ENCODE measurements at regions not wholly inside any gene's neighbourhood (a gene's known extent, or its start where the extent isn't known, plus 50 kb on each side); places are given as distances from the start of the nearest gene placed in this dataset.
"Not testable (repeated sequence)": the region's sequence is repeated elsewhere in the genome, so short reads cannot be mapped to it uniquely, and the experiment has no call there.

DNA sequence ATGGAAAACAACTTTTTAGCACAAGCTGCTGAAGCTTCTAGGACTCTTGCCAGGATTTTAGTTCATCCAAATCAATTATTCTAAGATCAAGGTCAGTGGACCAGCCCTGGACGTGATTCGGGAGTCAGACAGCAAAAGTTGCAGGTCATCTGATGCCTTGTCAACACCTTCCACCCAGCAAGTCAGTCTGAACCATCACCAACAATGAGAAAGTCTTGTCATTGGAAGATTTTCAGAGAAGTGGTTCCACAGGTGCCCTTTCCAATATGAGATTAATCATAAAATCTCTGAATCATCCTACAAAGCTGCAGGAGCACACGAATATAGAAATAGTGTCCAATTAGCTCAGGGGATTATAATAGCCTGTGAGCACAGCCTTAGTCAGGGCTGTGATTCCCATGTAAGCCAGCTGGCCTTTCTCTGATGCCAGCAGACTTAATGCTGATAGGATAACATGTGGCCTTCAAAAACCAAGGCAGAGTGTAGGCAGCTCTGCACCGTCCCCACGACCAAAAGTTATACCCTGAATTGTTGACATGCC is 445.0 kb upstream of the TRPC7 start:
- no peak for DNase-seq

DNA sequence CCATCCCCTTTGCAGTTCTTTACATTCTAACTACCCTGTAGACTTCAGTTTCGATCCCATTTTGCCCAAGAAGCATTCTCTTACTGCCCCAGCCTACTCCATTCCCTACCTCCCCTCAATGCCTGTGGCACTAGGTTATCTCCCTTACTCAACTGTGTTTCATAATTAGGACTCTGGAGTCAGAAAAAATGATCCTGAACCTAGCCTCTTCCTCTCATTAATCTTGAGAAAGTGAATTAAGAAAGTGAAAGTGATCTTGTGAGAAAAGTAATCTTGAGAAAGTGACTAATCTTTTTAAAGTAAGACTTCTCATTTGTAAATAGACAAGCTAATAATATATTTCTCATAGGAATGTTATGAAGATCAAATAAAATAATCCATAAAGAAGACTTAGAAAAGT is 444.0 kb upstream of the TRPC7 start:
- no peak for DNase-seq

DNA sequence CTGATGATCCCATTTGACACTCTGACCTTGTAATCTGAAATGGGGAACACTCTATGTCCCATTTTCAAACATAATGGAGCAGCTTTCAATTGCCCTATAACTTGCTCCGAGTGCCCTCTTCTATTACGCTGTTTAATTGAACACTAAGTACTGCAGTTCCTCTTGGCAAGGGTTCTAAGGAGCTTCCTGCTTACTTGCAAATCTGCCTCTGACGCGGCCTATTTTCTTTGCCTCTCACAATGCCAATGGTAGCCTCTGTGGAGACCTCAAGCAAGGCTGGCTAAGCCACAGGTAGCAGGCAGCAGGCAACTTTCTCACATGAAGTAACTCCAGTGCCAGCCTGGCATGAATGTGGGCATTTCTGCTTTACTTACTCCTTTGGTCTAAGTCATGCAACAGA is 443.4 kb upstream of the TRPC7 start:
- no peak for DNase-seq

DNA sequence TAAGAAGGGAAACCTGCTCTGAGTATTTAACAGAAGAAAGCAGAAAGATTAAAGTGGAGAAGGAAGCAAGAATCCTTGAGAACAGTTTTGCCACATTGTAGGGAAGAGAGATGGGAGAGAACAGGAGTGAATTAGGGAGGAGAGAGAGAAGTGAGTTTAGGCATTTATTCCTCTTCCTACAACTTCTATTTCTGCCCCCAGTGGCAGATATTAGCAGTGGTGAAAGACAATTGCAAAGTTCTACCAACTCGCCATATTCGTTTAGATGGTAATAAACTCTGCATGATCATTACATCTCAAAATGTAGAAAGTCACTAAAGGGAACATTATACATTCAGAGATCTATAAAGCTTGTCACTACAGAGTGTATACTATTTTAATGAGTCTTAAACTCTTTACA is 440.1 kb upstream of the TRPC7 start:
- no peak for DNase-seq

DNA sequence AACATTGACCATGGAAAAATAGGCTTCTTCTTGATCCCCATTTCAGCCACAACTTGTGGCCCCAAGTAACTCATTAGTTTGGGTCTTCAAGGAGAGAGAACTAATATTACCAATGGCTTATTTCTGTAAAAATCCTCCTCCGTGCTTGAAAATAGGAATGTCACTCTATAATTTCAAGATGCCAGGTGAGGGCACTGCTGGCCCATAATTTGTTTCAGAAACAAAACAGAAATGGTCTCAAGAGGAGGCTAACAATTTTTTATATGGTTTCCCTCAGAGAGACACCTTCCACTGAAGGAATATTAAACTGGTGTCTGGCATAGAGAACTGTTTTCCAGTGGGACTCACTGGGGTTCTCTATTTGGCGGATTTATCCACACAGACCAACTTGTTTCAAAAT is 437.0 kb upstream of the TRPC7 start:
- no peak for DNase-seq

DNA sequence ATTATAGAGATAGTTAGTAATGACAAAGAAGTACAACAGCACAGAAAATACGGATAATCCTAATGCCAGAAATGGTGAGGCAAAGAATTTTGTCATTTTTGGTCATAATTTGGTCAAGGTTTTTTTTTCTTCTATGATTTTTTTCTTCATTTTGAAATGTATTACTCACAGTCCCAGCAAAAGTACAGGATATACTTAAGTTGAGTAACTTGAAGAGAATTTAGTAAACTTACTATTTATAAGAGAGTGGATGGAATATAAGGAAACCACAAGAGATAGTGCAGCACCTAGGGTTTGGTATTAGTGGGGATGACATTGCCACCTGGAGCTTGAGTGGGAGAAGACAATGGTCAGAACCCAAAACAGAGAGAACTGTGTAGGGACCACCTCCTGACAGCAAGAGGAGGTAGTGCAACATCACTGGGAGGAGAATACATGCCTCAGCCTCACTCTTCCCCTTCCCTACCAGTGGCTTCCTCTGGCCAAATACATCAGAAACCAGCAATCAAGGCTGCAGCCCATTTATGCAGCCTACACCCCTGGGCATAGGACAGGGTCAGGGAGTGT is 434.5 kb upstream of the TRPC7 start:
- DNase-seq, result no peak

- DNase-seq, result no peak
Observed at GRCh38 chr5:136793300-136793699, 428.0 kb upstream of the TRPC7 start.

DNA sequence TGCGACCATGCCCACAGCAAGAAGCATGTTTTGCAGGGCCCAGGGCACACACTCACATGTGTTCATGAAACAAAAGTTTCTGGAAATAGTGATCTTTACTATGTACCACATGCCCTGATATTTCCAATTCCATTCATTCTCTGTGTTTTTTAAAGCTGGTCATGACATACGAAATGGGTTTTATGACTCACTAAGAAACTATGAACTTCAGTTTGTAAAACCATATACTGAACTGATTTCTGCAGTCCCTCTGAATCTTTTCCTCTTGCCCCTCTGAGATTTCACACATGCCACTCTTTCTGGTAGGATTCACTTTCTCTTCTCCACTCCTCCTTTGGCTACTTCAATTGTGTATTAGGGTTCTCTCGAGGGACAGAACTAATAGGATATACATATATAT is 416.1 kb upstream of the TRPC7 start:
- no peak for DNase-seq

- DNase-seq, result no peak
Observed at GRCh38 chr5:136780518-136780917, 415.2 kb upstream of the TRPC7 start.

DNA sequence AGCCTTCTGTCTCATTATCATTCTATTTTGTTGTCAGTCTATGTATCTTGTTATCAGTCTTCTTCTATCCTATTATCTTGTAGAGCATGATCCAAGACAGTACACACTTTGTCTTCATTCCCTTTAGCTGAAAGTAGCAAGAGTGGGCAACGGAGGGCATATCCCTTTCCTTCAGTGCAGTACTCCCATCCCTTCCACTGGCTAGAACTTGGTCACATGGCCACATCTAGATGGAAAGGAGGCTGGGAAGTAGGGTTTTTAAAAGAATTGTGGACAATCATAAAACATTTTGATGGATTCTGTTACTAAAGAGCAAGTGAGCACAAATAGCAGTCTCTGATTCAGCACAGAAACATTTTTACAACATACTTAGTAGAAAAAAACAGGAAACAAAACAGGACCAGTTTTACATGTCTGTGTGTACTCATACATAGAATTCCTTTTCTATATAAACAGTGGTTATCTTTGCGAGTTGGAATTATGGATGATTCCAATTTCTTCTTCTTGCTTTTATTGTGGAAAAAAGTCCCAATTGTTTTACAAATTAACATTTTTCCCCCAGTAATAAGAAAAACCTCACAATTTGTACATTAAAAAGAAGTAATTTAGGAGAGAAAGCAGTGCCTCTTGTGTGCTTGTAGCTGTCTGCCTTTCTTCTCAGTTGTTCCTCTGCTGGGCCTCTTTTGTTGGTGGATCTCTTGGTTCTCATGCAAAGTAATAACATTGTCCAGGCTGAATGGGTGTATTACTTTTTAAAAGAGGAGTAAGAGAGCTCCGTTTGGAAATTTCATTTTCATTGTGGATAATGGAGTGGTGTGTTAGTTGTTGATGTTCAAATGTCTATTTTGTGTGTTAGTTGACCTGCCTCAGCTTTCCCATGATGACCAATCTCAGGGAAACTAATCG is 410.9 kb upstream of the TRPC7 start:
- DNase-seq, result no peak

- DNase-seq, result no peak
Observed at GRCh38 chr5:136772491-136772890, 407.1 kb upstream of the TRPC7 start.

- no peak for DNase-seq
Observed at GRCh38 chr5:136769900-136770684, 404.7 kb upstream of the TRPC7 start.

DNA sequence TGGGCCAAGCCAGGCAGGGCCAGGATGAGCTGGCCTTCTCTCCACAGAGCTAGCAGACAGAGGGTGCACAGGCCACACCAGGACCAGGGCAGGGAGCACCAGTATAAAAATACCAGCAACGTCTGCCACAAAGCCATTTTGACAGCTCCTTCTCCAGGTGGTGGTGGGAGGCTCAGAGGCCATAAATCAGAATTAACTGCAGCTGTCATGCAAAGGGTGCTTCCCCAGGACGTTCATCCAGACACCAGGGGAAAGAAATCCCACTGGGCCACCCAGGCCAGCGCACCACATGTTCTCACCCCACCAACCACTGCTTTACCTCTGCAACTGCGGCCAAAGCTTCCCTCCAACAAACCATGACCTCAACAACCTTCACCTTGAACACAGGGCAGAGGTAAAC is 403.7 kb upstream of the TRPC7 start:
- no peak for DNase-seq

DNA sequence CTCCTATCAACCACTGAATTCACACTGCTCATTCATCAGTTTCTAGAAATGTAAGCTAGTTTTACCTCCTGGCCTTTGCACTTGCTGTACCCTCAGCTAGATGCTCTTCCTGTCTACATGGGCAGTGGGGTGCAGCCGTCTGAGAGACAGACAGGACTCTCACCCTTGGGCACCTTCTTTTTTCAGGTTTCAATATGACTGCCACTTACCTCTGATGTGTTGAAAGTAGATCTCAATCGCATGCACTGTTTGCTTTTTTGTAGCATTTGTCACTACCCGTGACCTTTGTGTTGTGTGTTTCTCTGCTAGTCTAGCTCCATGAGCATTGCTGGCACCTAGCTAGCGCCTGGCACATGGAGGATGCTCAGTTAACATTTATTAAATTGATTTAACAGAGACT is 403.1 kb upstream of the TRPC7 start:
- DNase-seq, result no peak

DNA sequence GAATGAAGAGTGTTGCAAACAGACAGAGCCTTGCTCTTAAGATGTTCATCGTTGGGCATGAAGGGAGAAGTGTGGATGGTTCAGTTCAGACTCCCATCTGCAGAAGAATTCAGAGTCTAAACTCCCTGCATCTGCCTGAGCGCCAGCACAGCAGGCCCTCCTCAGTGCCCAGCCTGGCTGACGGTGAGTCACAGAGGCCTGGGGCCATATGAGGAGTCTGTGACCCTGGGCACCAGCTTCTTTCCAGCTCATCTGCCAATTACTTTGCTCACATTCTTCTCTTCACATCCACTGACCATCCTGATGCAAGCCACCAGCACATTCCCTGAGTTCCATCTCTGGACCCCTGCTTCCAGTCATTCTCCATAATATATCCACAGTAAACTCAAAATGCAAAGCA is 401.1 kb upstream of the TRPC7 start:
- DNase-seq, result no peak

DNA sequence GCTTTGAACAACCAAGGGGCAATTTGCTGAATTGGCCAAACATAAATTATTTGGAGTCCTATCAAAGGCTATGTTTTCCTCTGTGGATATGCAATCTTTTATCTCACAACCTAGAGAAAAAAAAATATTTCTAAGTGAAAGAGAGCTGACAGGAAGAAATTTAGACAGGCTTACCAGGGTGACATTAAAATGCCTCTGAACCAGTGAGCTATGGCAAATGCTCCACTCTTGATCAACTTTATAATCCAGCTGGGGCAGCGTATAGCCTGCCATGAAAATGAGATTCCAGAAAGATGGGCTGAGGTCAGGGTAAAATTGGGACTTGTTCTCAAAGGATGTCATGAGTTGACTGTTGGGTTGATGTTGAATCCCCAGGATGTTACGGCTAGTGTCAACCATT is 399.3 kb upstream of the TRPC7 start:
- no peak for DNase-seq

DNA sequence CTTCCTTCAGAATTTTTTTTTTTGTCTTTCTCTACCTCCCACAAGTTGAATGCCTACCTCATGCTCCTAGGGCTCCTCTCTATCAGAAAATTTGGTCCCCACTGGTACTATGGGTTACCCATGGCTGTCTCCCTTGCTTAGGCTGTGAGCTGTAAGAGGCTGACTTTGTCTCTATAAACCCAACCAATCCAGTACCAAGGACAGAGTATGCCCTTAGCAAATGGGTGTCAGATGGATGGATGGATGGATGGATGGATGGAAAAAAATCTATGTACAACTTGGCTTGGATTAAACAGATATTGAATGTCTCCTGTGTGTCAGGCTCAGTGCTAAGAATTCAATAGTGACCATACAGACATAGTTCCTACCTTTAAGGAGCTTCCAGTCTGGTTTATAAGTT is 398.2 kb upstream of the TRPC7 start:
- no peak for DNase-seq

DNA sequence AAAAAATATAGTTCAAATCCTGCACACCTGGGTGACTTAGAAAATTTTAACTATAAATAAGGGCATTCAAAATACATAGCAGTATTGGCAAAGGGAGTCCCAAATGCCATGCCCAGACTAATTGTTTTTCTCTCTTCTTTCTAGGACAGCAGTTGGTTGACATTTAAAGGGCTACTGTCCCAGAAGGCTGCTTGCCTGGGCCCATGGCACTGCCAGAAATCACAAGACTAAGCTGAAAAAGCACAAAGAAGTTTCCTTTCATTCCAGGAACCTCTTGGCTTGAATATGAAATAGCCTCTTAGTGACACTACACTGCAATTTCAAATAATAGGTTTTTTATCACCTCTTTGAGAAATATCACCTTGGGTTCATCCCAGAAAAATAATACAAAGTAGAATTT is 388.9 kb upstream of the TRPC7 start:
- no peak for DNase-seq

GRCh38 chr5:136750224-136750862 is 385.0 kb upstream of the TRPC7 start:
- no peak for DNase-seq

DNA sequence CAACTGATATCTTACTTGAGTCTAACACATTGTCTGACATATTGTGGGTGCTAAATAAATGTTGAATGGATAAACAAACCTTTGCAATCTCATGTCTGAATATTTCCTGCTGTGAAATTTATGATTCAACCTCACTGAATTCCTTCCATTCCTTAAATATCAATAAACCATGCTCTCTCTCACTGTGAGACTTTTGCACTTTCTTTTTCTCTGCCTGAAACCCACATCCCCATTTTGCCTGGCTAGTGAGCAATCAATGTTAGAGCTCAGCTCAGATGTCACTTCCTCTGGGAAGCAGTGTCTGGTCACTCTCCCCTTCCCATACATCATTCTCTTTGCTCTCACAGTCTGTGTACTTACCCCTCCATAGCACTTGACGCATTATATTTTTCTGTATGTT is 383.7 kb upstream of the TRPC7 start:
- no peak for DNase-seq

GRCh38 chr5:136743052-136743451 is 377.7 kb upstream of the TRPC7 start:
- no peak for DNase-seq

DNA sequence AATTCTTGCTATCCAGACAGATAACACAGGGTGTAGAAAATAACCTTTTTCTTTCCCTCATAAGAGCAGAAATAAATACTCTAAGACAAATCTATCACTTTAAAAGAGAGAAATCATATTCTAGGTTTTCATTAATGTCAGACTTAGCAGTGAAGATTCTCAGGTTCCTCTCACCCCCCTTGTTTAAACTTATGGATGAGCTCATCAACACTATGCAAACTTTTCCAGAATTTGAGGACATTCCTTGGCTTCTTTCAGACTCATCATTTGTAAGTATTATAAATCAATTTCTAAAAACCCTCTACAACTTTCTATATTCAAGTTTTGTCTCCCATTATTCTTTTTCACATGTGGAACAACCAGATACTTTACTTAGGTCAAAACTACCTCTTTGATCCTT is 374.9 kb upstream of the TRPC7 start:
- DNase-seq, result no peak

DNA sequence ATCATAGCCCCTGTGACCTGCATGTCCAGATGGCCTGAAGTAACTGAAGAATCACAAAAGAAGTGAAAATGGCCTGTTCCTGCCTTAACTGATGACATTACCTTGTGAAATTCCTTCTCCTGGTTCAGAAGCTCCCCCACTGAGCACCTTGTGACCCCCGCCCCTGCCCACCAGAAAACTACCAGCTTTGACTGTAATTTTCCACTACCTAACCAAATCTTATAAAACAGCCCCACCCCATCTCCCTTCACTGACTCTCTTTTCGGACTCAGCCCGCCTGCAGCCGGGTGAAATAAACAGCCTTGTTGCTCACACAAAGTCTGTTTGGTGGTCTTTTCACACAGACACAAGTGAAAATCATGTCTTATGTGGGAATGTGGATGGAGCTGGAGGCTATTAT is 373.9 kb upstream of the TRPC7 start:
- DNase-seq, result not testable (repeated sequence)
